Cardiac muscle cell (in vitro differentiated cells and primary cell): ENCODE measurements at regions not wholly inside any gene's neighbourhood (a gene's known extent, or its start where the extent isn't known, plus 50 kb on each side); places are given as distances from the start of the nearest gene placed in this dataset.

Experiments
- DNase-seq, 2 donors: peaks; one replicate each; pipeline versions ENCODE4 v3.0.0 to v3.0.0-alpha.2; 2010 to 2017; ENCODE audit warnings: low read depth in 1 of 2, low spot score in 1 of 2
- H3K27ac ChIP-seq: fragments of 200-600 bp; sonication (generic); 2 replicates; pipeline ENCODE4 v1.5.1; 2016
- H3K27me3 ChIP-seq: fragments of 200-600 bp; sonication (generic); 2 replicates; pipeline ENCODE4 v1.6.0; 2016; ENCODE audit warnings: control low read depth
- H3K36me3 ChIP-seq: fragments of 200-600 bp; sonication (generic); 2 replicates; pipeline ENCODE4 v1.5.1; 2016; ENCODE audit warnings: control low read depth
- H3K4me1 ChIP-seq: fragments of 200-600 bp; sonication (generic); 2 replicates; pipeline ENCODE4 v1.8.1; 2017; ENCODE audit warnings: low read depth, mild to moderate bottlenecking, mixed run types
- H3K4me3 ChIP-seq: fragments of 200-600 bp; sonication (generic); 2 replicates; pipeline ENCODE4 v1.5.1; 2016; ENCODE audit warnings: mild to moderate bottlenecking
- H3K9me3 ChIP-seq: fragments of 200-600 bp; sonication (generic); 2 replicates; pipeline ENCODE4 v1.5.1; 2017; ENCODE audit warnings: low read depth, mild to moderate bottlenecking, control low read depth
- TF ChIP-seq, protein P1 (sequence below): IDR thresholded peaks from 2 replicates; pipeline ENCODE4 v1.5.1; 2012; ENCODE audit warnings: low read depth, mild to moderate bottlenecking, low read length

GRCh38 chr6:71410164-71410566, 121.6 kb downstream of the OGFRL1 start:
- peaks cover 10% of the 10 kb centered on the region for H3K4me1 ChIP-seq
- TF ChIP-seq, protein P1, sequence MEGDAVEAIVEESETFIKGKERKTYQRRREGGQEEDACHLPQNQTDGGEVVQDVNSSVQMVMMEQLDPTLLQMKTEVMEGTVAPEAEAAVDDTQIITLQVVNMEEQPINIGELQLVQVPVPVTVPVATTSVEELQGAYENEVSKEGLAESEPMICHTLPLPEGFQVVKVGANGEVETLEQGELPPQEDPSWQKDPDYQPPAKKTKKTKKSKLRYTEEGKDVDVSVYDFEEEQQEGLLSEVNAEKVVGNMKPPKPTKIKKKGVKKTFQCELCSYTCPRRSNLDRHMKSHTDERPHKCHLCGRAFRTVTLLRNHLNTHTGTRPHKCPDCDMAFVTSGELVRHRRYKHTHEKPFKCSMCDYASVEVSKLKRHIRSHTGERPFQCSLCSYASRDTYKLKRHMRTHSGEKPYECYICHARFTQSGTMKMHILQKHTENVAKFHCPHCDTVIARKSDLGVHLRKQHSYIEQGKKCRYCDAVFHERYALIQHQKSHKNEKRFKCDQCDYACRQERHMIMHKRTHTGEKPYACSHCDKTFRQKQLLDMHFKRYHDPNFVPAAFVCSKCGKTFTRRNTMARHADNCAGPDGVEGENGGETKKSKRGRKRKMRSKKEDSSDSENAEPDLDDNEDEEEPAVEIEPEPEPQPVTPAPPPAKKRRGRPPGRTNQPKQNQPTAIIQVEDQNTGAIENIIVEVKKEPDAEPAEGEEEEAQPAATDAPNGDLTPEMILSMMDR = no peak
- H3K36me3 ChIP-seq = no peaks in the 10 kb centered on the region
- no peak for DNase-seq
- H3K4me3 ChIP-seq = no peak overlapping the region
- no peak overlapping the region for H3K27ac ChIP-seq
- H3K9me3 ChIP-seq = no peaks in the 10 kb centered on the region
- H3K27me3 ChIP-seq = no peaks in the 10 kb centered on the region

DNA sequence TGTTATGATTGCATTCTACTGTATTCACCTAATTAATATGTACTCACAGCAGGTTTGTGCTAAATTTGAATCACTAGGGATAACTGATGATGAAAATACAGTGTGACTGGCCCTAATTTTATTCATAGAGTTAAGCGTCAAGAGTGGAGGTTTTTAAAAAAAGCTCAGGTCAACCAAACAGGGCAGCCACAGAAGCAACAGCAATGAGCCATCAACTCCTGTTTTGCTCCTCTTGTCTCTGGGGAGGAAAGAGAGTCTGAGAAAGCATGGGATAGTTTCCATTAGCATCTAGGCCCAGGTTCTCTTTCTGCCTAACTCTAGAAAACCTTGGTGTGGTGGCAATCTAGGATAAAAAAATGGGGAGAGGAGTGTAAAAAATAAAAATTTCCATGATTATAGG, 122.1 kb downstream of the OGFRL1 start:
- Histone ChIP-seq H3K27ac (no peak overlapping the region), H3K27me3 (no peaks in the 10 kb centered on the region), H3K9me3 (no peaks in the 10 kb centered on the region), H3K4me3 (no peak overlapping the region), H3K4me1 (peaks cover 10% of the 10 kb centered on the region), H3K36me3 (no peaks in the 10 kb centered on the region)
- TF ChIP-seq, protein P1 = no peak
- no peak for DNase-seq

DNA sequence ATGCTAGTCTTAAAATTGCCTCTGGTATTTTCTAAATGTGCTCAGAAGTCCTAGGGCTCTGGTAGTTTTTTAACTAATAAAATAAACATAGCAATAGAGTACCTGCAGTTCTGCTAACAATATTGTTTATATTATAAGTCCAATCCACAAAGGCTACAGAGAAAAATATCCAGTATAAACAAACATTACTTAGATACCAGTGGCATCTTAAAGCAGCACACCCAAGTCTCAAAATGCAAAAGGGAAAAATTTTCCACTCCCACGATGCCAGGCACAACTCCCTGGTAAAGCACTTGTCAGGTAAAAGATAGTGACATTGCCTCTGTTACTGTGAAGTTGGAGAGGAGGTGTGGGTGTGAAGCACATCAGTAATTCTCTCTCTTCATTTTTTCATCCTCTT, 123.3 kb downstream of the OGFRL1 start:
- no peak for DNase-seq
- Histone ChIP-seq H3K27me3 (no peaks in the 10 kb centered on the region), H3K4me1 (peaks cover 10% of the 10 kb centered on the region), H3K36me3 (no peaks in the 10 kb centered on the region), H3K27ac (no peak overlapping the region), H3K4me3 (no peak overlapping the region), H3K9me3 (no peaks in the 10 kb centered on the region)
- TF ChIP-seq, protein P1 = no peak

- H3K27ac ChIP-seq = no peak overlapping the region
These were observed 124.0 kb downstream of the OGFRL1 start for GRCh38 chr6:71412559-71413140.

DNA sequence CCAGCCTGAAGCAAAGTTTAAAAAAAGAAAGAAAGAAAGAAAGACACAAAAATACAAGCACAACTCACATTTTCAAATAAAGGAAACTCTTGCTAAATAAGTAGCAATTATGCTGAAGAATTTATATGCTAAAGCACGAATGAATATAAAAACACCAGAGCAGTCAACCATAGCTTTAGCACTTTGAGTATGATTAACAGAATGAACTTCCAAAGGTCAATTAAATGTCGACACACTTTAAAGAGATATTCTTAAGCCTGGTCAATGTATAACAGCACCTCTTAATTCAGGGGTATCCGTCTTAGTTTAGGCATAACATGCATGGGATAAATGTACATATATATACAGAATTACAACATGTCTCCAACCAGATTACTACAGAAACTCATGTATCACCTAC, 125.9 kb downstream of the OGFRL1 start:
- no peak overlapping the region for H3K4me3 ChIP-seq
- DNase-seq = no peak
- TF ChIP-seq, protein P1 = no peak

More at GRCh38 chr6:71412559-71413140, 124.0 kb downstream of the OGFRL1 start:
- DNase-seq = no peak
- peaks cover 10% of the 10 kb centered on the region for H3K4me1 ChIP-seq
- no peaks in the 10 kb centered on the region for H3K27me3 ChIP-seq
- H3K9me3 ChIP-seq = no peaks in the 10 kb centered on the region
- H3K36me3 ChIP-seq = no peaks in the 10 kb centered on the region
- H3K4me3 ChIP-seq = no peak overlapping the region
- TF ChIP-seq, protein P1 = no peak

More for the DNA sequence above, 125.9 kb downstream of the OGFRL1 start:
- peaks cover 18% of the 10 kb centered on the region for H3K4me1 ChIP-seq
- H3K9me3 ChIP-seq = no peaks in the 10 kb centered on the region
- H3K27me3 ChIP-seq = peaks cover 4% of the 10 kb centered on the region
- H3K27ac ChIP-seq = no peak overlapping the region
- no peaks in the 10 kb centered on the region for H3K36me3 ChIP-seq
